ENCODE measurements at regions not wholly inside any gene's neighbourhood (a gene's known extent, or its start where the extent isn't known, plus 50 kb on each side); places are given as distances from the start of the nearest gene placed in this dataset.

DNA sequence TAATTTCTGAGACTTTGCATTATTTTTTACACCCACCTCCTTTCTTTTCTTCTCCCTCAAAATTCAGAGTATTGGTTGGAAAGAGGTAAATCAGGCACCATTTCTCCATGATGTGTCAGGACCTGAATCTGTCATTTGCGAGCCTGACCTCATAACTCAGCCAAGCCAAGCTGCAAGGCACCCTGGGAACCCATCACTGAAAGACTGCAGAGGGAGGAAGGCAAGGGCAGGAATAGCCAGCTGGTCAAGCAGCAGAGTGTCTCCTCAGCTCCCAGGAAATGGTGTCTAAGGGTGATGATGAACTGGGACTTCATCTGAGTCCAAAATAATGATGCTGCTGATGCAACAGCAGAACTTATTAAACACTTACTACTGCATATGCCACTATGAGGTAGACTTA lies 556.6 kb downstream of the OMA1 start:
- TF ChIP-seq POLR2AphosphoS5 (IDR thresholded peaks at IDR 0.05) = no peak
- TF ChIP-seq POLR2A (IDR thresholded peaks at IDR 0.05) = no peak
- TF ChIP-seq CTCF (IDR thresholded peaks at IDR 0.05 in 8 of 11, conservative IDR thresholded peaks at IDR 0.05 in 3 of 11) = no peak
- Histone ChIP-seq H3K9me3 (no peaks in the 10 kb centered on the region), H3K27ac (no peak overlapping the region), H3K4me3 (no peak overlapping the region), H3K36me3 (no peaks in the 10 kb centered on the region), H3K27me3 (replicated peaks in 1 of 7) (no peaks in the 10 kb centered on the region), H3K4me1 (peaks cover 0 to 13% (median 0%) of the 10 kb centered on the region in 6 donors)
- intact Hi-C loops (cut with DNase I; ENCODE audit: low total_unique reads) = no loop called here
- DNase-seq = no peak
- 77 to 92% (median 86%) methylated on average over 1 of the region's 1 CpG for WGBS, 5 donors

- WGBS, 5 donors = 51 to 79% (median 67%) methylated on average over 4 of the region's 4 CpGs
- H3K4me1 ChIP-seq = peaks cover 0 to 13% (median 0%) of the 10 kb centered on the region in 6 donors
Measured at GRCh38 chr1:57987523-57987922, 559.0 kb downstream of the OMA1 start.

DNA sequence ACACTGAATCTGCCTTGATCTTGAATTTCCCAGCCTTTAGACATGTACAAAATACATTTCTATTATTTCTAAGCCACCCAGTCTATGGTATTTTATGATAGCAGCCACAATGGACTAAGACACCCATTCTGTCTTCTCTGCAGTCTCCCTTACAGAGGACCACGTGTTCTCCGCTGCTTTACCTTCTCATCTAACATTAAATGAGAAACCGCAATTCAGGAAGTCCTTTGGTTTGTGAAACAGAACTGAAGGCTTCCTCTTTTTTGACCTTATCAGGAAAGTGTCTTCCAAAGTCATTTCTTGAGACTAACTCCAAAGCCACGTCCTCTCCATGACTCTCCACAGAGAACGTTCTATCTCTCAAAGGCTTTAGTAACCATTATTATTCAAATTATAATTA lies 560.1 kb downstream of the OMA1 start:
- no peak overlapping the region for H3K4me3 ChIP-seq
- H3K27me3 ChIP-seq (replicated peaks in 1 of 7) = no peaks in the 10 kb centered on the region
- 15 to 25% (median 16%) methylated on average over 5 of the region's 5 CpGs for WGBS, 5 donors
- H3K36me3 ChIP-seq = no peaks in the 10 kb centered on the region
- no peak overlapping the region for H3K27ac ChIP-seq
- no peaks in the 10 kb centered on the region for H3K9me3 ChIP-seq
- DNase-seq = no peak
- intact Hi-C loops (cut with DNase I; ENCODE audit: low total_unique reads) = no loop called here
- TF ChIP-seq CTCF (IDR thresholded peaks at IDR 0.05 in 8 of 11, conservative IDR thresholded peaks at IDR 0.05 in 3 of 11) (no peak), POLR2A (IDR thresholded peaks at IDR 0.05) (no peak), POLR2AphosphoS5 (IDR thresholded peaks at IDR 0.05) (no peak)
- H3K4me1 ChIP-seq = peaks cover 0 to 13% (median 0%) of the 10 kb centered on the region in 6 donors

More at GRCh38 chr1:57987523-57987922, 559.0 kb downstream of the OMA1 start:
- no peaks in the 10 kb centered on the region for H3K36me3 ChIP-seq
- H3K27ac ChIP-seq = no peak overlapping the region
- no peak for TF ChIP-seq CTCF (IDR thresholded peaks at IDR 0.05 in 8 of 11, conservative IDR thresholded peaks at IDR 0.05 in 3 of 11)
- TF ChIP-seq POLR2AphosphoS5 (IDR thresholded peaks at IDR 0.05) = no peak
- TF ChIP-seq POLR2A (IDR thresholded peaks at IDR 0.05) = no peak
- H3K9me3 ChIP-seq = no peaks in the 10 kb centered on the region
- H3K4me3 ChIP-seq = no peak overlapping the region
- intact Hi-C loops (cut with DNase I; ENCODE audit: low total_unique reads) = no loop called here
- no peaks in the 10 kb centered on the region for H3K27me3 ChIP-seq (replicated peaks in 1 of 7)
- DNase-seq = no peak

DNA sequence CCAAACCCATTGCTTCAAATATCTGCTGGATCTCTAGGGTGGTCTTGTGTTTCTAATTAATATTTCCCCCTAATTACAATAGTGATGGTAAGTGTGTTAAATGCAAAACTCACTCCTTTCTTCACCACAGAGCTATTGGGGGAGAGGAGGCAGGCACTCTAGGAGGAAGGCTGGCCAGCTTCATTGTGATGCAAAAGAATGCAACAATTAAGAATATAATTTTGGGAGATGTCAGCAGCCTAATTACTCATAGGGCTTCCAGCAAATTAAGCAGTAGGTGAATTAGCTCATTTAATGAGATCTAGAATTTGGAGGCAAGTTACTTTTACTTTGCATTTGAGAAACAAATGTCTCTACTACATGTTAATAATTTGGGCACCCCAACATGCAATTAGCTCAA lies 560.4 kb upstream of the DAB1 start:
- peaks cover 0 to 13% (median 0%) of the 10 kb centered on the region in 6 donors for H3K4me1 ChIP-seq
- H3K9me3 ChIP-seq = peaks cover 0 to 3% (median 0%) of the 10 kb centered on the region in 8 donors
- no peak overlapping the region for H3K4me3 ChIP-seq
- intact Hi-C loops (cut with DNase I; ENCODE audit: low total_unique reads) = no loop called here
- DNase-seq = no peak
- H3K27me3 ChIP-seq (replicated peaks in 1 of 7) = no peaks in the 10 kb centered on the region
- no peak overlapping the region for H3K27ac ChIP-seq
- no peaks in the 10 kb centered on the region for H3K36me3 ChIP-seq
- no peak for TF ChIP-seq POLR2AphosphoS5 (IDR thresholded peaks at IDR 0.05)
- TF ChIP-seq POLR2A (IDR thresholded peaks at IDR 0.05) = no peak
- no peak for TF ChIP-seq CTCF (IDR thresholded peaks at IDR 0.05 in 8 of 11, conservative IDR thresholded peaks at IDR 0.05 in 3 of 11)

All from spleen (tissue), 11 donors.